Nephron (organoid): ENCODE measurements at regions not wholly inside any gene's neighbourhood (a gene's known extent, or its start where the extent isn't known, plus 50 kb on each side); places are given as distances from the start of the nearest gene placed in this dataset.
A peak's percentile ranks its signal among the peaks of the same experiment; 100 is the strongest.

Experiments
- H3K27ac Mint-ChIP-seq, 3 experiments: 2 replicates each; pipeline ENCODE4 v1.8.0; 2020; ENCODE audit warnings: mixed read lengths in 3 of 3, mild to moderate bottlenecking in 2 of 3, moderate library complexity in 1 of 3
- H3K27me3 Mint-ChIP-seq: 2 replicates; pipeline ENCODE4 v1.8.0; 2021; ENCODE audit warnings: low read depth, mild to moderate bottlenecking, moderate library complexity, mixed read lengths
- H3K36me3 Mint-ChIP-seq: 2 replicates; pipeline ENCODE4 v1.8.0; 2020; ENCODE audit warnings: low read depth, mixed read lengths
- H3K4me1 Mint-ChIP-seq: 2 replicates; pipeline ENCODE4 v1.8.0; 2020; ENCODE audit warnings: mixed read lengths
- H3K4me3 Mint-ChIP-seq, 3 experiments: 2 replicates each; pipeline ENCODE4 v1.8.0; 2020; ENCODE audit warnings: mild to moderate bottlenecking in 3 of 3, mixed read lengths in 3 of 3, moderate library complexity in 2 of 3
- H3K9me3 Mint-ChIP-seq: 2 replicates; pipeline ENCODE4 v1.8.0; 2020; ENCODE audit warnings: mixed read lengths
- CTCF ChIP-seq, 3 experiments: fragments of 200-600 bp; sonication (generic); IDR thresholded peaks; one replicate each; pipeline ENCODE4 v1.5.0; 2021; ENCODE audit warnings: antibody characterized with exemption in 3 of 3; ENCODE audit not compliant: unreplicated experiment in 3 of 3

GRCh38 chr1:184828369-184828717 is 73.7 kb upstream of the EDEM3 start:
- Mint-ChIP-seq H3K9me3 (no peaks in the 10 kb centered on the region), H3K27ac (peak overlapping the region; percentile 35 to 81 (median 43)), H3K36me3 (no peaks in the 10 kb centered on the region), H3K4me1 (peaks cover 42% of the 10 kb centered on the region), H3K4me3 (no peak overlapping the region), H3K27me3 (peaks cover 4% of the 10 kb centered on the region)
- TF ChIP-seq CTCF (IDR thresholded peaks at IDR 0.05; ENCODE audit: unreplicated experiment in 3 of 3), result no peak

GRCh38 chr1:184827600-184828368 is 73.1 kb upstream of the EDEM3 start:
- Mint-ChIP-seq H3K4me3 (no peak overlapping the region), H3K27ac (peak overlapping the region; percentile 35 to 81 (median 43)), H3K36me3 (no peaks in the 10 kb centered on the region), H3K4me1 (peaks cover 47% of the 10 kb centered on the region), H3K9me3 (no peaks in the 10 kb centered on the region), H3K27me3 (peaks cover 4% of the 10 kb centered on the region)
- TF ChIP-seq CTCF (IDR thresholded peaks at IDR 0.05; ENCODE audit: unreplicated experiment in 3 of 3), result no peak

GRCh38 chr1:184826001-184826400 is 71.3 kb upstream of the EDEM3 start:
- Mint-ChIP-seq H3K4me1 (peaks cover 65% of the 10 kb centered on the region), H3K36me3 (no peaks in the 10 kb centered on the region), H3K4me3 (no peak overlapping the region), H3K27me3 (peaks cover 4% of the 10 kb centered on the region), H3K9me3 (no peaks in the 10 kb centered on the region), H3K27ac (peak overlapping the region; percentile 48 to 73 (median 48))
- no peak for TF ChIP-seq CTCF (IDR thresholded peaks at IDR 0.05; ENCODE audit: unreplicated experiment in 3 of 3)

GRCh38 chr1:184825571-184825970 is 70.9 kb upstream of the EDEM3 start:
- peak overlapping the region; percentile 48 to 73 (median 48) for H3K27ac Mint-ChIP-seq
- no peak for TF ChIP-seq CTCF (IDR thresholded peaks at IDR 0.05; ENCODE audit: unreplicated experiment in 3 of 3)
- H3K36me3 Mint-ChIP-seq, result no peaks in the 10 kb centered on the region
- peaks cover 69% of the 10 kb centered on the region for H3K4me1 Mint-ChIP-seq
- H3K4me3 Mint-ChIP-seq, result no peak overlapping the region
- H3K27me3 Mint-ChIP-seq, result peaks cover 4% of the 10 kb centered on the region
- no peaks in the 10 kb centered on the region for H3K9me3 Mint-ChIP-seq

- peaks cover 75% of the 10 kb centered on the region for H3K4me1 Mint-ChIP-seq
- H3K36me3 Mint-ChIP-seq, result no peaks in the 10 kb centered on the region
- TF ChIP-seq CTCF (IDR thresholded peaks at IDR 0.05; ENCODE audit: unreplicated experiment in 3 of 3), result no peak
- peaks cover 4% of the 10 kb centered on the region for H3K27me3 Mint-ChIP-seq
- H3K9me3 Mint-ChIP-seq, result no peaks in the 10 kb centered on the region
- peak overlapping the region; percentile 34 to 48 (median 48) for H3K27ac Mint-ChIP-seq
- no peak overlapping the region for H3K4me3 Mint-ChIP-seq
These were observed 70.1 kb upstream of the EDEM3 start for GRCh38 chr1:184824691-184825323.
